Fibroblast of peridontal ligament (primary cell): ENCODE measurements at regions not wholly inside any gene's neighbourhood (a gene's known extent, or its start where the extent isn't known, plus 50 kb on each side); places are given as distances from the start of the nearest gene placed in this dataset.
"Not testable (repeated sequence)": the region's sequence is repeated elsewhere in the genome, so short reads cannot be mapped to it uniquely, and the experiment has no call there.

Source experiments
- DNase-seq: peaks from one replicate; pipeline ENCODE4 v3.0.0-alpha.2; 2010; ENCODE audit errors: extremely low read depth

DNA sequence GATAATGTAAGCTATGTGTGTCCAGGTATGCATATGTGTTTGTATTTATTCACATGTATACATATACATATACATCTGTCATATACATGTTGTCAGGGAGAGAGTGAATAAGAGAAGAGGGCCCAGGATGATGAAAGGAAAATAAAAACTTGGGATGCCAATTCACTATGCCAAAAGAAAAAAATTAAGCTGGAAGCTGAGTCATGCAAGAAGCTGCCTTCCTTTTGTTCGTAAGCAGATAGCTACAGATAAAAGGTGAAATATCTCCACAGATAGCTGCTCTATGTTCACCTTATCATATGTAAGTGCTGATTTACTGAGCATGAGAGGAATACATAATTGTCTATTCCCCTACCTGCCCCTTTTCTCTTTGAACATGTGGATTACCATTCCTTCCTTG lies 579.9 kb downstream of the EPM2A start:
- DNase-seq, result peak; percentile 49

DNA sequence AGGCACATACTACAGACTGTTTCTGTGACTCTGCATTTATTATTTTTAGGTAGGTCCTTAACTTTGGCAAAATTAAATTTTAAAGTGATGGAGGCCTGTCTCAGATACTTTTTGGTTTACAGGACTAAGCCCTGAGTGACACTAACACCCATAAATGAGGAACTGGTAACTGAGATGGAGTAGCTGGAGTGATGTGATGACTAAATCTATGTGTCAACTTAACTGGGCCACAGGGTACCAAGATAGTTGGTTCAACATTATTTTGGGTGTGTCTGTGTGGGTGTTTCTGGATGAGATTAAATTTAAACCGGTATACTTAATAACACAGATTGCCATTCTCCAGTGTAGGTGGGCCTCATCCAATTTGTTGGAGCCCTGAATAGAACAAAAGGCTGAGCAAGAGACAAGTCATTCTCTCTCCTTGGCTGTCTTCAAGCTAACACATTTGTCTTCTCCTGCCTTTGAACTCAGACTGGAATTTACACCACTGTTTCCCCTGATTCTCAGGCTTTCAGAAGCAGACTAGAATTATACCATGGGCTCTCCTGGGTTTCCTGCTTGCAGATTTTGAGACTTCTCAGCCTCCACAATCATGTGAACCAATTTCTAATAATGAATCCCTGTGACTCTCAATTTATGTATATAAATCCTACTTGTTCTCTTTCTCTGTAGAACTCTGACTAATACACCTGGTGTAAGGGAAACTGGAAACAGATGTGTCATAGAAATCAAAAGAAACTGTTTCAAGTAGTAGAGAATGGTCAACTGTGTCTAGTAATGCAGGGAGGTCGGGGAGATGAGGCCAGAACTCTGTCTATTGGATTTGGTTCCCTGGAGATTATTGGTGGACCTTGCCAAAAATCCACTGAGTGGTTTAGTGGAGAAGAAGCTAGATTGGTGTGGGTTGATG lies 579.2 kb downstream of the EPM2A start:
- DNase-seq, result no peak

DNA sequence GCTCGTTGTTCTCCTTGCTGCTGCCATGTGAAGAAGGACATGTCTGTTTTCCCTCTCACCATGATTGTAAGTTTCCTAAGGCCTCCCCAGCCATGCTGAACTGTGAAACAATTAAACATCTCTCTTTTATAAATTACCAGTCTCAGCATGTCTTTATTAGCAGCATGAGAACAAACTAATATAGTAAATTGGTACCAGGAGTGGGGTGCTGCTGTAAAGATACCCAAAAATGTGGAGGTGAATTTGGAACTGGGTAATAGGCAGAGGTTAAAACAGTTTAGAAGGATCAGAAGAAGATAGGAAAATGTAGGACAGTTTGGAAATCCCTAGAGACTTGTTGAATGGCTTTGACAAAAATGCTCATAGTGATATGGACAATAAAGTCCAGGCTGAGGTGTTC lies 576.7 kb downstream of the EPM2A start:
- DNase-seq, result not testable (repeated sequence)

DNA sequence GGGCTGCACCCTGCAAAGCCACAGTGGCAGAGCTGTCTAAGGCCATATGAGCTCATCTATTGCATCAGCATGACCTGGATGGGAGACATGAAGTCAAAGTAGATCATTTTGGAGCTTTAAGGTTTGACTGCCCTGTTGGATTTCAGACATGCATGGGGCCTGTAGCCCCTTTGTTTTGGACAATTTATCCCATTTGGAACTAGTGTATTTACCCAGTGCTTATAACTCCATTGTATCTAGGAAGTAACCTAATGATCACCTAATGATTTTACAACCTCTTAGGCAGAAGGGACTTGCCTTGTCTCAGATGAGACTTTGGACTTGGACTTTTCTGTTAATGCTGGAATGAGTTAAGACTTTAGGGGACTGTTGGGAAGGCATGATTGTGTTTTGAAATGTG lies 575.4 kb downstream of the EPM2A start:
- no peak for DNase-seq

DNA sequence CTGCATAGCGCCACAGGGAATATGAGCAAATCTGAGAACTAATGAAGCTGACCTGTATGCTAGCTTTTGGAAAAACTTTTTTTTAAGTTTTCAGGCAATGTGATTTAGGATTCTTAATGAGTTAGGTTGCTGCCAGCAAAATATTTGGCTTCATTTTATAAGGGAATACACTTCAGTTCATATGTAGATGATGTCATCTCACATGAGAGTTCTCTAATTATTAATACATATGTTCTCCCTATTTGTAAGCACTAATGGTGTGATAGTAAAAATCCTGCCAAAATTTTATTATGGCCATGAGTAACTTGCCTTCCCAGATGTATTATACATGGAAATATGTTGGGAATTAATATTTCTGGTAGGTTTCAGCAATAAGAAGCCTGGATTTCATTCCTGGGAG lies 573.8 kb downstream of the EPM2A start:
- DNase-seq, result no peak

DNA sequence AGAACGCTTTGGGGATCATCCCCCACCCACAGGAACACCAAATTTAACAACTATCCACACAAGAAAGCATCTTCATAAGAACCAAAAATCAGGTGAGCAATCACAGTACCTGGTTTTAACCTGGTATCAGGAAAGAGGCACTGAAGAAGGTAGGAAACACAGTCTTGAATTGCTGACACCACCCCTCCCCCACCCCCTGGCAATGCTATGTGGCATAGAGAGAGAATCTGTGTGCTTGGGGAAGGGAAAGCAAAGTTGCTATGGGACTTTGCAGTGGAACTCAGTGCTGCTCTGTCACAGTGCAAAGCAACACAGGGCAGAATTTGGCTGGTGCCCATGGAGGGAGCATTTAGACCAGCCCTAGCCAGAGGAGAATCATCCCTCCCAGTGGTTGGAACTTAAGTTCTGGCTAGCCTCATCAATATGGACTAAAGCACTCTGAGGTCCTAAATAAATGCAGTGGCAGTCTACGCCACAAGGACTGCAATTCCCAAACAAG lies 565.5 kb downstream of the EPM2A start:
- no peak for DNase-seq

DNA sequence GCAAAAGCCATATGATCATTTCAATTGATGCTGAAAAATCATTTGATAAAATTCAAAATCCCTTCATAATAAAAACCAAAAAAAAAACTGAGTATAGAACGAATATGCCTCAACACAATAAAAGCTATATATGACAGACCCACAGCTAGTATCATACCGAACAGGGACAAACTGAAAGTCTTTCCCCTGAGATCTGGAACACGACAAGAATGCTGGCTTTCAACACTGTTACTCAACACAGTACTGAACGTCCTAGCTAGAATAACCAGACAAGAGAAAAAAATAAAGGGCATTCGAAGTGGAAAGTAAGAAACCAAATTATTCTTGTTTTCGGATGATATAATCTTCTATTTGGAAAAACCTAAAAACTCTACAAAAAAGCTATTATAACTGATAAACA lies 559.9 kb downstream of the EPM2A start:
- DNase-seq, result no peak

DNA sequence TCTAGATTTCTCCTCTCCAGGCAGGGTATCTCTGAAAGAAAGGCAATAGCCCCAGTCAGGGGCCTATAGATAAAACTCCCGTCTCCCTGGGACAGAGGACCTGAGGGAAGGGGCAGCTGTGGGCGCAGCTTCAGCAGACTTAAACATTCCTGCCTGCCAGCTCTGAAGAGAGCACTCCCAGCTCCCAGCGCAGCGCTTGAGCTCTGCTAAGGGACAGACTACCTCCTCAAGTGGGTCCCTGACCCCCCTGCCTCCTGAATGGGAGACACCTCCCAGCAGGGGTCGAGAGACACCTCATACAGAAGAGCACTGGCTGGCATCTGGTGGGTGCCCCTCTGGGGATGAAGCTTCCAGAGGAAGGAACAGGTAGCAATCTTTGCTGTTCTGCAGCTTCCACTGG lies 556.9 kb downstream of the EPM2A start:
- no peak for DNase-seq

DNA sequence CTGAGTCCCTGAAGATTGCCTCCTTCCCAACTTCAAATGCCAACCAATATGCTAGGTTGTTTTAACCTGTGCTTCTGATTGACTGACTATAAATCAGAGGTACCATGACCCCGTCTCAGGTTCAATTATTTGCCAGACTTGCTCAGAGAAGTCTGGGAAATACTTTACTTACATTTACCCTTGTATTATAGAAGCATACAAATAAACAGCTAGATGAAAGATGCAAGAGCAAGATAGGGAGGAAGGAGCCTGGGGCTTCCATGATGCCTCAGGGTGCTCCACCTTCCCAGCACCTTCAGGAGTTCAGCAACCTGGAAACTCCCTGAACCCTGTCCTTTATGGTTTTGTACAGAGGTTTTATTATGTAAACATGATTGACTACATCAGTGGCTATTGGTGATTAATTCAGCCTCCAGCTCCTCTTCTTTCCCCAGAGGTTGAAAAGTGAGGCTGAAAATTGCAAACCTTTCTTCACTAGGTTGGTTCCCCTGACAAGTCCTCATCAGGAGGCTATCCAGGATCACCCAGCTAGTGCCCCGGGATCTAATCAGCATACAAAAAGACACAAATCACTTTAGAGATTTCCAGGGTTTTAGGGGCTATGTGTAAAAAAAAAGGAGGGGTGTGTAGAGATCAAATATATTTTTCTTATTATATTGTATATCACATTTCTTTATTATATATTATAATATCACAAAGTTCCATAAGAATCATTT lies 547.7 kb downstream of the EPM2A start:
- no peak for DNase-seq

DNA sequence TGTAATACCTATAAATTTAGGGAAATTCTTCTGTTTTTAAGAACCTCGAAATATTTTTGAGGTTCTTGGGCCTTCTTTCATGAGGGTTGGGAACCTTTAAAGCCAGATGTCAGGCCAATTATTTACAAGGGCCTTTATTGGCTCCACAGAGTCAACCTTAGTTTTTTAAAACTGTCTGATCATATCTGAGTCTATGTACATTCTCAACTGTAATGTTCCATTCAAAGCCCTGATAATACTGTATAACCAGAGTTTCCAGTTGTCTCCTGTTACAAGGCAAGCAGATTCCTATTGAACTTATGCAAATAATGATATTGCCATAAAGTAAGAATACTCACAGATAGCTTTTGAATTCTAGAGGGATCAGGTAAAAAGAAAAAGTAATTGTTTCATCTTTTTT lies 545.5 kb downstream of the EPM2A start:
- DNase-seq, result no peak

DNA sequence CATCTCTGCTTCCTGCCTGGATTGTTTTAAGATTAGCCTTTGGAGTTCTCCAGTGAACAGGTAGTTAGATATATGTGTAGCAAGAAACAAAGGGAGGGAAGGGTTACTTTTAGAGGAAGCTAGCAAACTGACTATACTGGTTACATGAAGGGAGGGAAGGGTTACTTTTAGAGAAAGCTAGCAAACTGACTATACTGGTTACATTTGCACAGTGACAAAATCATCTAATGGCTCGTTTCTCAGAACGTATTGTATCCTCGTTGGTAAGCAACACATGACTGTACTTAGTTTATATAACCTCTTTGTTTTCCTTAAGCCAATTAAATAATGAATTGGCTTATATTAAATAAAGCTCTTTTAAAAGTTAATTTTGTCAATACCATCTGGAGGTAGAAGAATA lies 540.9 kb downstream of the EPM2A start:
- no peak for DNase-seq

DNA sequence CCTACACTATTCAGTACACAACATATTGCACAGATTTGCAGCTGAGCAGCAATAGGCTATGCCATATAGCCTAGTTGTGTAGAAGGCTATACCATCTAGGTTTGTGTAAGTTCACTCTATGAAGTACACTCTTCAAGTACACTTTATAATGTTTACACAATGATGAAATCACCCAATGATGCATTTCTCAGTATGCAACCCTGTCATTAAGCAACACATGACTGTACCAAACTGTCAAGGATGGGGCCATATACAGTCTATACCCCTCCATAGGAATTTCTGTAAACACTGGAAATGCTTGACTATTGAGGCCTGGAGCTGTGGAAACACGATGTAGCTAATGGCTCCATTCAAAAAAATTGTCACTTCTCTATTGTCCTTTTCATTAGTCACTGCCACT lies 535.4 kb downstream of the EPM2A start:
- peak; percentile 52 for DNase-seq

DNA sequence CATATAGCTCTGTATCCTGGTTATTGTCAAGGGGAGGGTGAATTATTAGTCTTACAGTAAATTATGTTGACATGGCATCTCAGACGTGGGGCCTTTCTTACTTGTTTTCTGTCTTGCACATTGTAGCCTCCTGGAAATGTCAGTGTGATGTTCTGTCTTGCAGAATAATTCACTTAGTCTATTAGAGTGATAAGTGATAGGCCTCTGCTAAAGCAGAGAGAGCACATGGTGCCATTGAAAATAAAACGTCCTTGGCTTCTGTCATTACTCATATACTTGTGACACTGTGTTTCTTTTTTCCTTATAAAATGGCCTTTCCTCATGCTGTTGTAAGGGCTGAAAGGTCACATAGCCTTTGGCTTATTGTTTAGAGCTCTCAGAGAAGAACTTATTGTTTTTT lies 531.0 kb downstream of the EPM2A start:
- no peak for DNase-seq

DNA sequence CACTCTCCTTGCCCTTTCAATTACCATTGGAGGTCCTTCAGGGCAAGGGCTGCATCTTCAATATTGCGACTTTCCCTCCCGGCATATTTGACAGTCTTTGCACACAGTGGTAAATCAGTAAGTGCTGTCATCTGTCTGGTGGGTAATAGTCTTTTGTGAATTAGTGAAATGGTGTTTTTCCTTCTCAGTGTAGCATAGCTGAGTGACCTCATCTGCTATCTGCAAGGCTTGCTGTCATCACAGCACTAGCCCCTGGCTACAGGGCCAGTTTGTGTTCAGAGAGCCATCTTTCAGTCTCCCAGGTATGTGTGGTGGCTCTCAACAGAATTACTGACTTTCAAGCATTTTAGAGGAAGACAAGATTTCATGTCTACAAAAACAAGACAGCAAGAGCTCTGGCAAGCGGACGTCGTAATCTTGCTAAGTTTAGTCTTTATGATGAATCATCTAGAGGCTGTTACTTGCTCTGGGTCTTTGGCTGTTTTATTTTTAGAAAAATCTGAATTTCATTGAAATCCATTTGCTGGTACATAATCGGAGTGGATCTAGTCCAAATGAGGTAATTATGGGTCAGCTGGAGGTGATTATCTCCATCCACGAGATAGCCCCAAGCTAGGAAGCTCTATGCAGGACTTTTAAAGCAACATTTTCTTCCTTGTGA lies 528.9 kb downstream of the EPM2A start:
- peak; percentile 95 for DNase-seq

DNA sequence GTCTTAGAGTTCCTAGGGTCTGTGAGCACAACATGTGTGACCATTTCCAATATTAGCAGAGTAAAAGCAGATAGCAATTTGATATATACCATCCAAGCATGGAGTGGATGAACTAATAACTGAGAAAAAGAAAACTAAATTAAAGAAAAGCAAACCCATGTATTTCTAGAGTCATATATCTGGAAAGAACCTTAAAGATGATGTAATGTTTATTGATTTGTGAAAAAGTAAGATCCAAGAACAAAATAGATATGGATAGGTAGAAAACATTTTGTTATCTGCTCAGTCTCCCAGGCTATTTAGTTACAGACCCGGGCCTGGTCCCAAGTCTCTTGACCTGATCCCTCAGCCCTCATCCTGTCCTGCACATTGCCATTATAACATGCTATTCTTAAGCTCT lies 526.8 kb downstream of the EPM2A start:
- DNase-seq, result no peak

DNA sequence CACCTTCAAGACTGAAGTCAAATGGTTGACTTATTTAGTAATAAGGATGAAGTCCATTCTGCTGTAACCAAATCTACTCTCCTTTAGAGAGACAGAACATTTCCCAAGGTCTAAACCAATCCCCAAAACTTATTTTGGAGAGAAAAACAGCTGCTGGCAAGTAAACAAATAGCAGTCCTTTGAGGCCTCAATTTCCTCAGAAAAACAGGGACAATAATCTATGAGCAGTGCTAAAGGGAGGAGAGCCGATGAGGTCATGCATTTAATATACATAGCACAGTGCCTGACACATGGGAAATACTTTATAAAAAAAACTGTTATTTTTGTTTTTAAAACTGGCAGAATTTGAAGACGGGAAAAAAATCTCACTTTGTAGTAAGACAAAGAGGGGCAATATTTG lies 526.0 kb downstream of the EPM2A start:
- DNase-seq, result no peak

DNA sequence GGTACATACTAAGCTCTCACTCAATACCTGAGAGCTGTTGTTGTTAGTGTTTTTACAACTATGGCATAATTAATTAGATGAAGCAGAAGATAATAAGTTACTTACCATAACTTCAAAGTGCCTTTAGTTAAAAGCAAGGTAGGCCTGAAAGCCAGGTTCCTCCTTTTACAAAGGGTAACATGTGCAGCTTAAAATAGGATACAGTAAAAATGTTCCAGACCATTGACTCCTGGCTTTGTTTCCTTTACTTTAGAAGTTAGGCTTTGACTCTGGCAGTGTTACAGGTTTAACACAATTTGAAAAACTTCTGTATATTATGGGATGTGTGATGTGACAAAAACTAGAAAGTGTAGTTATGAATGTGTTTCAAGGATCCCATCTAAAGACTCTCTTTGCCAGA lies 522.5 kb downstream of the EPM2A start:
- DNase-seq, result no peak

DNA sequence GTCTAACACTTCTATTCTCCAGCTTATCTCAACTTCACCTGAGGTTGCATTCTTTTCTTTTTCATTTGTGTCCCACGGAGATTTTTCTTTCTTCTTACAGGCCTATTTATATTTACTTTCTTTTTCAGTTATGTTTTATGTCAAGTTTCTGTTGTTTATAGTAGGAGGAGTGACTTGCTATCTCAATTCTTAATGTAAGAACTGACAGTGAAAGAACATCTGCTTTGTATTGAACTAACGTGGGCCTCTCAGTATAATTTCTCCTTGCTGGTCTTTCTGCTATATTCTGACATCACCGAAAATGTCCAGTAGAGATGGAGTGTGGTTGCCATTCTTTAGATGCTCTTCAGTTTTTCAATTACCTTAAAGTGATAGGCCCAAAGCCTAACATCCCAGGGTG lies 521.7 kb downstream of the EPM2A start:
- peak; percentile 23 for DNase-seq

DNA sequence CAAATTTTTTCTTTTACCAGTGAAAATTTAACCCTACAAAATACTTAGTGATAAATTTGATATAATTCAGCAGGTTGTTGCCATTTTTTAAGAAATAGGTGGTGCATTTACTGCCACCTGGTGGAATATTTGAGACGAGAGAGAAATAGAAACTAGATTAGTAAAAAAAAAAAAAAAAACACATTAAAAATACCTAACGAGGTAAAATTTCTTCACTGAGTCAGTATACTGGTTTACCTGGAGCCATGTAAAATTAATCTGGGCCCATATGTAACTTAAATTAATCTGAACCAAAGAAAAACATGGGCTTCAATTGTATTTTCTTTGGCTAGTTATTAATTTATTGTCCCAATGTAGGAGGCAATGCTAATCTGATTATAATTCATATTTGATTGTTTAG lies 520.8 kb downstream of the EPM2A start:
- peak; percentile 75 for DNase-seq

DNA sequence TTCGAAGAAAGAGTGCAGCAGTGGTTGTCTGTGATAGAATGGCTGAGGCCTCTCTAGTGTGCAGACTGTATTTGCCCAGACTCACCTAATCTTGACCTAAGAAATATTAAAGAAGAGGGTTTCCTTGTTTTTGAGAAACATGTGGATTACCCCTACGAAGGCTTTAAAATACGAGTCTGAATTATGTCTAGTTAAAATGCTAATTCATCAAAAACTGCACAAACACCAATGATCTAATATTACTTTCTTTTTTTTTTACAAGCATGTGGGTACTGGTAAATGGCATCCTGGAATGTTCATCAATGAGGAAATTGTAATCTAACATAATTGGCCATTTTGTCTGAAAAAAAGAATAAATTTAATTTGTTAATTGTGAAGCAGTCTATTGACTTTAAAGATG lies 510.9 kb downstream of the EPM2A start:
- DNase-seq, result no peak

DNA sequence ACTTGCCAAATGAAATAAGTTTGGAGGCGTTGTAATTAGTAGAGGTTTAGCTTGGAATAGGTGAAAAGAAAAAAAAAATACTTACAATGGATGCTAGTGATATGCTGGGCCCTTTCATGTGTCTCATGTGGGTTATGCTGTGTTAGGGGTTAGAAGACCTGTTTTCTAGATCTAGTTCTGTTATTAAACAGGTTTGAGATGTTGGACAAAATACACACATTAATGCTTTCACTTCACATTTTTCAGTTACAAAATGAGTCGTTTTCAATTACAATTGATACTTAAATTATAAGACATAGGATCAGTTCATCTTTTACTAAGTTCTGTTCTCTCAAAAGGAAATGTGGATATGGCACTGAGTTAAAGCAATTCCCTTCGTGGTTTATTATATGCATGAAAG lies 509.8 kb downstream of the EPM2A start:
- no peak for DNase-seq

DNA sequence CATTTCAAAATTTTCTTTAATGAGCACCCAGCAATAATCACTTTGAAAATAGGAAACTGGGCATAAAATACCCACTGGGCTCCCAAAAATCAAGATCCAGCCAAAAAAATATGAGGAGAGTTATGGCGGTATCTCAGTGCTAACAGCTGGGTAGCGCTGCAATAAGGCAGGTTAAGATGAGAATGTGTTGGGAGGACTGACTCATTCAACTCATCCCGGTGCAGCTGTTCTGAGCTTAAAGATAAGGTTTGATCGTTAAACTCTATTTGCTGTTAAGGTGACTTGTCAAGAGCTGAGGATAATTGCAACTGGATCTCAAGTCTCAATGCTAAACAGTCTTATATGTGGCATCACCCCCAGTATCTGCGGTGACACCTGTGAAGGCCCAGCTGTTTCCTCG lies 507.7 kb downstream of the EPM2A start:
- no peak for DNase-seq
